ENCODE measurements at regions not wholly inside any gene's neighbourhood (a gene's known extent, or its start where the extent isn't known, plus 50 kb on each side); places are given as distances from the start of the nearest gene placed in this dataset.

DNA sequence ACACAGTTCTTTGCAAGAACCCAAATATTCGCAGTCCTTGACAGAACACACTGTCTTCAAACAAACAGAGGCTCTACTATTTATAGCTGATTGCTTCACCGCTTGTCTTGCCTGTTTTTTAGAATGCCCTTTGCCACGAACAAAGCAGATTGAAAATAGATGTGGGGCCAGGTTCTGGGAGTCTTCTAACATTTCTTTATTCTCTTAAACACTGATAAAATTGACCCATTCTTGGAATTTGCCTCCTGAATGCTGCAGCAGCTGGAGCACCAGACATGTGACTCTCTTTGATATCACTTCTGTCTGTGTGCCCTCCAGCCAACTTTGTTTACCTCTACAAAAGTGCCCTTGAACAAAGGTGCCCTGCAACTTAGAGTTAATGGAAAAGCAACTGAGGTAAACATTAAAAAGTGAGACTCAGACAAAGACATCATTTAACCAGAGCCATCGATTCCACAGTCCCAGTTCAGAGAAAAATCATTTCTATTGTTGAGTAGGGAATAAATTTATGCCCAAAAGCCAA, 64.2 kb upstream of the SPP1 start:
- TF ChIP-seq, protein P1, sequence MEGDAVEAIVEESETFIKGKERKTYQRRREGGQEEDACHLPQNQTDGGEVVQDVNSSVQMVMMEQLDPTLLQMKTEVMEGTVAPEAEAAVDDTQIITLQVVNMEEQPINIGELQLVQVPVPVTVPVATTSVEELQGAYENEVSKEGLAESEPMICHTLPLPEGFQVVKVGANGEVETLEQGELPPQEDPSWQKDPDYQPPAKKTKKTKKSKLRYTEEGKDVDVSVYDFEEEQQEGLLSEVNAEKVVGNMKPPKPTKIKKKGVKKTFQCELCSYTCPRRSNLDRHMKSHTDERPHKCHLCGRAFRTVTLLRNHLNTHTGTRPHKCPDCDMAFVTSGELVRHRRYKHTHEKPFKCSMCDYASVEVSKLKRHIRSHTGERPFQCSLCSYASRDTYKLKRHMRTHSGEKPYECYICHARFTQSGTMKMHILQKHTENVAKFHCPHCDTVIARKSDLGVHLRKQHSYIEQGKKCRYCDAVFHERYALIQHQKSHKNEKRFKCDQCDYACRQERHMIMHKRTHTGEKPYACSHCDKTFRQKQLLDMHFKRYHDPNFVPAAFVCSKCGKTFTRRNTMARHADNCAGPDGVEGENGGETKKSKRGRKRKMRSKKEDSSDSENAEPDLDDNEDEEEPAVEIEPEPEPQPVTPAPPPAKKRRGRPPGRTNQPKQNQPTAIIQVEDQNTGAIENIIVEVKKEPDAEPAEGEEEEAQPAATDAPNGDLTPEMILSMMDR (IDR thresholded peaks at IDR 0.05): no peak
- TF ChIP-seq POLR2AphosphoS5 (IDR thresholded peaks at IDR 0.05; ENCODE audit: low read depth, low read length): no peak
- no peak for TF ChIP-seq TCF7L2 (IDR thresholded peaks at IDR 0.05; ENCODE audit: low read depth, low read length)
- no peak for TF ChIP-seq SIN3A (IDR thresholded peaks at IDR 0.05; ENCODE audit: borderline replicate concordance, insufficient read depth, low read depth, low read length)
- TF ChIP-seq, protein P2, sequence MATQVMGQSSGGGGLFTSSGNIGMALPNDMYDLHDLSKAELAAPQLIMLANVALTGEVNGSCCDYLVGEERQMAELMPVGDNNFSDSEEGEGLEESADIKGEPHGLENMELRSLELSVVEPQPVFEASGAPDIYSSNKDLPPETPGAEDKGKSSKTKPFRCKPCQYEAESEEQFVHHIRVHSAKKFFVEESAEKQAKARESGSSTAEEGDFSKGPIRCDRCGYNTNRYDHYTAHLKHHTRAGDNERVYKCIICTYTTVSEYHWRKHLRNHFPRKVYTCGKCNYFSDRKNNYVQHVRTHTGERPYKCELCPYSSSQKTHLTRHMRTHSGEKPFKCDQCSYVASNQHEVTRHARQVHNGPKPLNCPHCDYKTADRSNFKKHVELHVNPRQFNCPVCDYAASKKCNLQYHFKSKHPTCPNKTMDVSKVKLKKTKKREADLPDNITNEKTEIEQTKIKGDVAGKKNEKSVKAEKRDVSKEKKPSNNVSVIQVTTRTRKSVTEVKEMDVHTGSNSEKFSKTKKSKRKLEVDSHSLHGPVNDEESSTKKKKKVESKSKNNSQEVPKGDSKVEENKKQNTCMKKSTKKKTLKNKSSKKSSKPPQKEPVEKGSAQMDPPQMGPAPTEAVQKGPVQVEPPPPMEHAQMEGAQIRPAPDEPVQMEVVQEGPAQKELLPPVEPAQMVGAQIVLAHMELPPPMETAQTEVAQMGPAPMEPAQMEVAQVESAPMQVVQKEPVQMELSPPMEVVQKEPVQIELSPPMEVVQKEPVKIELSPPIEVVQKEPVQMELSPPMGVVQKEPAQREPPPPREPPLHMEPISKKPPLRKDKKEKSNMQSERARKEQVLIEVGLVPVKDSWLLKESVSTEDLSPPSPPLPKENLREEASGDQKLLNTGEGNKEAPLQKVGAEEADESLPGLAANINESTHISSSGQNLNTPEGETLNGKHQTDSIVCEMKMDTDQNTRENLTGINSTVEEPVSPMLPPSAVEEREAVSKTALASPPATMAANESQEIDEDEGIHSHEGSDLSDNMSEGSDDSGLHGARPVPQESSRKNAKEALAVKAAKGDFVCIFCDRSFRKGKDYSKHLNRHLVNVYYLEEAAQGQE (IDR thresholded peaks at IDR 0.05; ENCODE audit: insufficient read depth in 1 of 2, low read depth in 2 of 2, low read length in 1 of 2): no peak

Data from Panc1 (cell line).